ENCODE measurements at regions not wholly inside any gene's neighbourhood (a gene's known extent, or its start where the extent isn't known, plus 50 kb on each side); places are given as distances from the start of the nearest gene placed in this dataset.
"Not testable (repeated sequence)": the region's sequence is repeated elsewhere in the genome, so short reads cannot be mapped to it uniquely, and the experiment has no call there.

- DNase-seq (ENCODE audit: low read depth, low spot score): no peak
These were observed 196.6 kb upstream of the KRR1 start for GRCh38 chr12:75707983-75708382.

GRCh38 chr12:75706786-75707605 is 195.6 kb upstream of the KRR1 start:
- no peak for DNase-seq (ENCODE audit: low read depth, low spot score)

- no peak for DNase-seq (ENCODE audit: low read depth, low spot score)
These were observed 194.6 kb upstream of the KRR1 start for GRCh38 chr12:75705749-75706711.

- no peak for DNase-seq (ENCODE audit: low read depth, low spot score)
These were observed 193.3 kb upstream of the KRR1 start for GRCh38 chr12:75704664-75705063.

- DNase-seq (ENCODE audit: low read depth, low spot score): no peak
These were observed 192.8 kb upstream of the KRR1 start for GRCh38 chr12:75704208-75704607.

GRCh38 chr12:75703131-75703530 is 191.7 kb upstream of the KRR1 start:
- DNase-seq (ENCODE audit: low read depth, low spot score): no peak

GRCh38 chr12:75702477-75703093 is 191.2 kb upstream of the KRR1 start:
- DNase-seq (ENCODE audit: low read depth, low spot score): no peak

GRCh38 chr12:75701859-75702258 is 190.4 kb upstream of the KRR1 start:
- DNase-seq (ENCODE audit: low read depth, low spot score): no peak

GRCh38 chr12:75699728-75700496 is 188.5 kb upstream of the KRR1 start:
- DNase-seq (ENCODE audit: low read depth, low spot score): no peak

GRCh38 chr12:75699251-75699650 is 187.8 kb upstream of the KRR1 start:
- DNase-seq (ENCODE audit: low read depth, low spot score): no peak

GRCh38 chr12:75698052-75698451 is 186.6 kb upstream of the KRR1 start:
- DNase-seq (ENCODE audit: low read depth, low spot score): no peak

GRCh38 chr12:75695926-75696325 is 184.5 kb upstream of the KRR1 start:
- no peak for DNase-seq (ENCODE audit: low read depth, low spot score)

GRCh38 chr12:75694534-75695268 is 183.3 kb upstream of the KRR1 start:
- no peak for DNase-seq (ENCODE audit: low read depth, low spot score)

GRCh38 chr12:75692876-75693275 is 181.5 kb upstream of the KRR1 start:
- no peak for DNase-seq (ENCODE audit: low read depth, low spot score)

GRCh38 chr12:75690296-75690955 is 179.0 kb upstream of the KRR1 start:
- DNase-seq (ENCODE audit: low read depth, low spot score): no peak

- DNase-seq (ENCODE audit: low read depth, low spot score): not testable (repeated sequence)
These were observed 174.8 kb upstream of the KRR1 start for GRCh38 chr12:75686233-75686632.

- no peak for DNase-seq (ENCODE audit: low read depth, low spot score)
These were observed 174.3 kb upstream of the KRR1 start for GRCh38 chr12:75685617-75686225.

- no peak for DNase-seq (ENCODE audit: low read depth, low spot score)
These were observed 173.5 kb upstream of the KRR1 start for GRCh38 chr12:75684678-75685616.
